Mesothelial cell of epicardium (in vitro differentiated cells): ENCODE measurements at regions not wholly inside any gene's neighbourhood (a gene's known extent, or its start where the extent isn't known, plus 50 kb on each side); places are given as distances from the start of the nearest gene placed in this dataset.
"Not testable (repeated sequence)": the region's sequence is repeated elsewhere in the genome, so short reads cannot be mapped to it uniquely, and the experiment has no call there.

Experiments
- DNase-seq, 2 experiments: peaks; one replicate each; pipeline ENCODE4 v3.0.0; 2021; ENCODE audit warnings: low spot score in 2 of 2; ENCODE audit not compliant: unreplicated experiment in 2 of 2
- H3K27ac Mint-ChIP-seq: 2 replicates; pipeline ENCODE4 v1.8.0; 2021; ENCODE audit warnings: mixed read lengths
- H3K27me3 Mint-ChIP-seq: 2 replicates; pipeline ENCODE4 v1.8.0; 2021; ENCODE audit warnings: low read depth, mixed read lengths
- H3K36me3 Mint-ChIP-seq: 2 replicates; pipeline ENCODE4 v1.8.0; 2021; ENCODE audit warnings: mixed read lengths
- H3K4me1 Mint-ChIP-seq: 2 replicates; pipeline ENCODE4 v1.8.0; 2021; ENCODE audit warnings: mixed read lengths
- H3K4me3 Mint-ChIP-seq: 2 replicates; pipeline ENCODE4 v1.8.0; 2021; ENCODE audit warnings: mild to moderate bottlenecking, moderate library complexity, mixed read lengths
- H3K9me3 Mint-ChIP-seq: 2 replicates; pipeline ENCODE4 v1.8.0; 2021; ENCODE audit warnings: mixed read lengths
- TF ChIP-seq, protein P1 (sequence below): fragments of 200-600 bp; sonication (generic); IDR thresholded peaks from one replicate; pipeline ENCODE4 v1.5.0; 2021; ENCODE audit warnings: antibody characterized with exemption; ENCODE audit not compliant: unreplicated experiment

DNA sequence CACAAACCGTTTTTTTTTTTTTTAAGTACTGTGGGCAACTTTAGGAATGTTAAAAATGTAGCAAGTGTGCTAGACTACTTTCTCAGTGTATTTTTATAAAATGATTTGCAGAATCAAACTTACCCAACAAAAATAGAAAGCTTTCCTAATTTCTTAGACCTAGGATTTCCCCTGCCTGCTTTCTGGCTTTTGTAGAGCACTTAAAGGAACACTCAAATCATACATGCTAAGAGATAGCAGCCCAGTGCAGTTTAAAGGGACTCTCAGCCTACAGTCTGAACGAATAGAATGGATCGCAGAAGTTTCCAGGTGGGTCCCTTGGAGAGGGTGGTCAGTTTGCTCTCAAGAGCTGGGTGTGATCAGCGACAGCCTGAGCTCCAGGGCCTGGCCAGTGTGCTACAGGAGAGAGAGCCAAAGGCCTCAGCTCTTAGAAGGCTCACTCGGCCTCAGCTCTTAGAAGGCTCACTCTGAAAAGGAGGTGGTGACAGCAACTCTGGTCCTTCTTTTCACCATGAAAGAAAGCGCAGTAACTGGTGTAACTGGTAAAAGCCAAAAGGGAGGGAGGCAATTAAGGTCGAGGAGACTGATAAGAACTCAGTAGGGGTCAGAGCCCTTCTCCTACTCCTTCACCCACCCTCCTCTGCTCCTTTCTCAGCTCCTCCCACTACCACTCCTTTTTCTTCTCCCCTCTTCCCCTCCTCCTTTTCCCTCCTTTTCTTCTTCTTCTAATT is 142.4 kb downstream of the ZFP64 start:
- TF ChIP-seq, protein P1, sequence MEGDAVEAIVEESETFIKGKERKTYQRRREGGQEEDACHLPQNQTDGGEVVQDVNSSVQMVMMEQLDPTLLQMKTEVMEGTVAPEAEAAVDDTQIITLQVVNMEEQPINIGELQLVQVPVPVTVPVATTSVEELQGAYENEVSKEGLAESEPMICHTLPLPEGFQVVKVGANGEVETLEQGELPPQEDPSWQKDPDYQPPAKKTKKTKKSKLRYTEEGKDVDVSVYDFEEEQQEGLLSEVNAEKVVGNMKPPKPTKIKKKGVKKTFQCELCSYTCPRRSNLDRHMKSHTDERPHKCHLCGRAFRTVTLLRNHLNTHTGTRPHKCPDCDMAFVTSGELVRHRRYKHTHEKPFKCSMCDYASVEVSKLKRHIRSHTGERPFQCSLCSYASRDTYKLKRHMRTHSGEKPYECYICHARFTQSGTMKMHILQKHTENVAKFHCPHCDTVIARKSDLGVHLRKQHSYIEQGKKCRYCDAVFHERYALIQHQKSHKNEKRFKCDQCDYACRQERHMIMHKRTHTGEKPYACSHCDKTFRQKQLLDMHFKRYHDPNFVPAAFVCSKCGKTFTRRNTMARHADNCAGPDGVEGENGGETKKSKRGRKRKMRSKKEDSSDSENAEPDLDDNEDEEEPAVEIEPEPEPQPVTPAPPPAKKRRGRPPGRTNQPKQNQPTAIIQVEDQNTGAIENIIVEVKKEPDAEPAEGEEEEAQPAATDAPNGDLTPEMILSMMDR, result no peak
- Mint-ChIP-seq H3K9me3 (no peaks in the 10 kb centered on the region), H3K27me3 (no peaks in the 10 kb centered on the region), H3K4me3 (peak overlapping the region; percentile 40), H3K27ac (peak overlapping the region; percentile 91), H3K4me1 (peaks cover 21% of the 10 kb centered on the region), H3K36me3 (no peaks in the 10 kb centered on the region)
- no peak for DNase-seq

DNA sequence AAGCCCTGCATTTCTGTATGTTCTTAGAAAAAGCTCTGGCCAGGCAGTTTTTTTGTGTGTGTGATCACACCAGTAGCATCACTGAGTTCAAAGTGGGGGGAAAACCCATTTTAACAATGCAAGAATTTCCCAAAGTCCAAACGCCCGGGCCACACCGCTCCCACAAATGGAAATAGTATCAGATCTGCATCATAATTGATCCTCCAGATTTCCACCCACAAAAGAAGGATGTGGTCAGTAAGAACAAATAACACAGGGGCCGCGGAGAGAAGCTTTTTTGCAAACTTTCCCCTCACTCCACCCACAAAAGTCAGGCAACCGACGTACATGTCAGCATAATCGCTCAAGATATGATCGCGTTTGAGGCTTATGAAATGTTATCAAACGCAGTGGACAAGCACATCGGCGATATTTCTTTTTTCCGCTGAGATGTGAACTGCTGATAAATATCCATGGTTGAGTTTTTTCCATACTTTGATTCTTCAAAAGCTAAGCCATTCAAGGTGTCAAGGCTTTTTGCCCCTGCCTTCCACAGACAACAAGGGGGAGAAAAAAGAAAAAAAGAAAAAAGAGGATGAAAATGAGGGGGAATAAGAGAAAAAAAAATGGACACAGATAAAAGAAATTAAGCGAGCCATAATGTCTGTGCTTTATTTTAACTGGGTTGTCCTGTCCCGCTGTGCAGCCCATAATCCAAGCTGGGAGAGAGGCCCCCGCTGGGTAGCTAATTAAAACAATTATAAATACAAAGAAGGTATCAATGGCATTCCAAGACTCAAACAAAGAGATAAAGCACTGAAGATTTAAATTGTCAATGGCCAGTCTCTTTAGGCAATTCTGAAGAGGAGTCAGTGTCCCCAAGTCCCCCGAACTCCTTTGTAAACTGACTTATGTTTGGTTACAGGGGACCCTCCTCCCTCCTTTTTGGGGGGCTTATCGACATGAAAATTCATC is 143.5 kb downstream of the ZFP64 start:
- no peak for DNase-seq
- TF ChIP-seq, protein P1, result no peak
- Mint-ChIP-seq H3K4me1 (peaks cover 21% of the 10 kb centered on the region), H3K36me3 (no peaks in the 10 kb centered on the region), H3K27ac (peak overlapping the region; percentile 91), H3K9me3 (no peaks in the 10 kb centered on the region), H3K27me3 (no peaks in the 10 kb centered on the region), H3K4me3 (peak overlapping the region; percentile 40)

DNA sequence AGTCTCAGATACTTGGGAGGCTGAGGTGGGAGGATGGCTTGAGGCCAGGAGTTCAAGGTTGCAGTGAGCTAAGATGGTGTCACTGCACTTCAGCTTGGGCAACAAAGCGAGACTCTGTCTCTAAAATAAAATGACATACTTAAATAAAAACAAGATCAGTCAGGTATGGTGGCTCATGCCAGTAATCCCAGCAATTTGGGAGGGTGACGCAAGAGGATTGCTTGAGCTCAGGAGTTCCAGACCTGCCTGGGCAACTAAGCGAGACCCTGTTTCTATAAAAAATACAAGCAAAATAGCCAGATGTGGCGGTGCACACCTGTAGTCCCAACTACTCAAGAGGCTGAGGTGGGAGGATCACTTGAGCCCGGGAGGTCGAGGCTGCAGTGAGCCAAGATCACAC is 149.6 kb downstream of the ZFP64 start:
- Mint-ChIP-seq H3K27me3 (no peaks in the 10 kb centered on the region), H3K9me3 (no peaks in the 10 kb centered on the region), H3K4me1 (peaks cover 20% of the 10 kb centered on the region), H3K27ac (no peak overlapping the region), H3K4me3 (no peak overlapping the region), H3K36me3 (no peaks in the 10 kb centered on the region)
- no peak for DNase-seq
- TF ChIP-seq, protein P1, result no peak

DNA sequence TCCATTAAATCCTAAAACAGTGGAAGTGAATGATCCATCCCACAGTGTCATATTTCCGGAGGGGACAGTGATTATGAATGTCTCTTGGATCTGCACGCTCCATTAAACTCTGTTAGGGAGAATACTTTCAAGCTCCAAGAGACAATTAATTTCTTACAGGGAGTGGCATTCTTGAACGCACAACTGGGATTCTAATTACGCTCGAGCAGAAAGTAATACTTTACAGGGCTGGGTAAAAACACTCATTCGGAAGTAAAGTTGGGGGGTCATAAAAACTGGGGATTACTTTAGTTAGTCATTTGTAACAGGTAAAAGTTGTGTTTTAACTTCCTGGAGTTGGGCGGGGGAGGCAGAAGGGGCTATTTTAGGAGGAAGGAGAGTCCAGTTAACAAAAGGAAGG is 151.8 kb downstream of the ZFP64 start:
- H3K4me3 Mint-ChIP-seq, result no peak overlapping the region

DNA sequence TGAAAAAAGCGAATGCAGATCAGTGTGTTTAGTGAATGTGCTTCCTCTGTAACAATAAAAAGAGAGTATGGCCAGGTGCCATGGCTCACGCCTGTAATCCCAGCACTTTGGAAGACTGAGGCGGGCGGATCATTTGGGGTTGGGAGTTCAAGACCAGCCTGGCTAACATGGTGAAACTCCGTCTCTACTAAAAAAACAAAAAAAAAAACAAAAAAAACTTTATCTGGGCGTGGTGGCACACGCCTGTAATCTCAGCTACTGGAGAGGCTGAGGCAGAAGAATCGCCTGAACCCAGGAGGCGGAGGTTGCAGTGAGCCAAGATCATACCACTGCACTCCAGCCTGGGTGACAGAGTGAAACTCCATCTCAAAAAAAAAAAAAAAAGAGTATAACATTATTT is 152.9 kb downstream of the ZFP64 start:
- not testable (repeated sequence) for H3K27ac Mint-ChIP-seq, H3K27me3 Mint-ChIP-seq, H3K9me3 Mint-ChIP-seq, DNase-seq, H3K36me3 Mint-ChIP-seq, H3K4me3 Mint-ChIP-seq
- peaks cover 20% of the 10 kb centered on the region for H3K4me1 Mint-ChIP-seq

More for the DNA sequence above, 151.8 kb downstream of the ZFP64 start:
- Mint-ChIP-seq H3K27me3 (no peaks in the 10 kb centered on the region), H3K4me1 (peaks cover 20% of the 10 kb centered on the region), H3K27ac (no peak overlapping the region), H3K36me3 (no peaks in the 10 kb centered on the region), H3K9me3 (no peaks in the 10 kb centered on the region)
- DNase-seq, result no peak
- TF ChIP-seq, protein P1, result no peak

DNA sequence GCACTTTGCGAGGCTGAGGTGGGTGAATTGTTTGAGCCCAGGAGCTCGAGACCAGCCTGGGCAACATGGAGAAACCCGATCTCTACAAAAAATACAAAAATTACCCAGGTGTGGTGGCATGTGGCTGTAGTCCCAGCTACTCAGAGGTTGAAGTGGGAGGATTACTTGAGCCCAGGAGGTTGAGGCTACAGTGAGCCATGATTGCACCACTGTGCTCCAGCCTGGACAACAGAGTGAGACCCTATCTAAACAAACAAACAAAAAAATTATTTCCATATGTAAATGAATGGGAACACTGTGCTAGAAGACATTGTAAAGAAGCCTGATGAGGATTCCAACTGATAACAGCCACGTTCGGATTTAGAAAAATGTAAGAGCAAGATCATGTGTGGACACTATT is 154.2 kb downstream of the ZFP64 start:
- TF ChIP-seq, protein P1, result no peak
- no peak overlapping the region for H3K27ac Mint-ChIP-seq
- H3K4me1 Mint-ChIP-seq, result peaks cover 29% of the 10 kb centered on the region
- no peaks in the 10 kb centered on the region for H3K27me3 Mint-ChIP-seq
- no peaks in the 10 kb centered on the region for H3K36me3 Mint-ChIP-seq
- no peak for DNase-seq
- H3K4me3 Mint-ChIP-seq, result no peak overlapping the region
- no peaks in the 10 kb centered on the region for H3K9me3 Mint-ChIP-seq
